AG09309 (cell line): ENCODE measurements at regions not wholly inside any gene's neighbourhood (a gene's known extent, or its start where the extent isn't known, plus 50 kb on each side); places are given as distances from the start of the nearest gene placed in this dataset.

ENCODE experiments used
- DNase-seq: peaks from one replicate; pipeline ENCODE4 v3.0.0-alpha.2; 2010; ENCODE audit warnings: low read depth
- H3K4me3 ChIP-seq: 2 replicates; pipeline ENCODE4 v1.5.1; 2011; ENCODE audit warnings: mild to moderate bottlenecking, low read depth, low read length, moderate library complexity; ENCODE audit not compliant: control insufficient read depth
- TF ChIP-seq, protein P1 (sequence below): IDR thresholded peaks from 2 replicates; pipeline ENCODE4 v1.5.1; 2011; ENCODE audit warnings: mild to moderate bottlenecking, low read depth, low read length, inconsistent platforms; ENCODE audit not compliant: insufficient read depth, control insufficient read depth; ENCODE audit errors: missing control alignments

DNA sequence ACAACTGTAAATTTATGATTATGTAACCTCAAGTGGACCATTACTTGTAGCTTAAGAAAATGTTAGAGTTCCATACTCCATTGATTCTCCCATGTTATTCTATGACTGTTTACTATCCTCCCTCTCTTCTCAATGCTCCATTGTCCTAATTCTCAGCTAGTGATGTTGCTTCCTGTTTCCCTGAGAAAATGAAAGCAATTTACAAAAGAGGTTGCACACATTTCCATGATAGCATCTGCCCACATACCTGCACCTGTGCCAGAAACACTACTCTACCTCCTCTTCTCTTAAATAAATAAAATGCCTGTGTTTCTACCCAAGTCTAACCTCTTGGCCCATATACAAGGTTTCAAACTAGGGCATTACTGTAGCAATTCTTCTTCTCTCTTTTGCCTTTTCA is 1620.9 kb downstream of the FAM181B start:
- DNase-seq: no peak

DNA sequence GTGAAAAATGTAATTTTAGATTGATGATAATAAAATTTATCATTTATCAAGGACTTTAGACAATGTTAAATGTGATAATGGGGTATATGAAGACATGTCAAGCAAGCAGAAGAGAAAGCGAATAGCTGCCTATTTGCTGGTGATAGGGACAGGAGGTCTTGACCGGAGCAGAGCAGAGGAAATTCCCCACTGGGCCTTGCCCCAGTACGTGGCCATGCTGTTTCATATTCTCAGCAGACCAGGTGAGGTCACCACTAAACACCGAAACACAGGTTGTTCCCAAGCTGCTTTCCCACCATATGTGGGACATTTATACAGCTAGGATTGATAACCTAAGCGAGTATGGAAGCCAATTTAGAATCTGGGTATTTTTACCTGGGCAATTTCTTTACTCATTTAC is 1629.6 kb downstream of the FAM181B start:
- no peak overlapping the region for H3K4me3 ChIP-seq
- DNase-seq: no peak
- TF ChIP-seq, protein P1, sequence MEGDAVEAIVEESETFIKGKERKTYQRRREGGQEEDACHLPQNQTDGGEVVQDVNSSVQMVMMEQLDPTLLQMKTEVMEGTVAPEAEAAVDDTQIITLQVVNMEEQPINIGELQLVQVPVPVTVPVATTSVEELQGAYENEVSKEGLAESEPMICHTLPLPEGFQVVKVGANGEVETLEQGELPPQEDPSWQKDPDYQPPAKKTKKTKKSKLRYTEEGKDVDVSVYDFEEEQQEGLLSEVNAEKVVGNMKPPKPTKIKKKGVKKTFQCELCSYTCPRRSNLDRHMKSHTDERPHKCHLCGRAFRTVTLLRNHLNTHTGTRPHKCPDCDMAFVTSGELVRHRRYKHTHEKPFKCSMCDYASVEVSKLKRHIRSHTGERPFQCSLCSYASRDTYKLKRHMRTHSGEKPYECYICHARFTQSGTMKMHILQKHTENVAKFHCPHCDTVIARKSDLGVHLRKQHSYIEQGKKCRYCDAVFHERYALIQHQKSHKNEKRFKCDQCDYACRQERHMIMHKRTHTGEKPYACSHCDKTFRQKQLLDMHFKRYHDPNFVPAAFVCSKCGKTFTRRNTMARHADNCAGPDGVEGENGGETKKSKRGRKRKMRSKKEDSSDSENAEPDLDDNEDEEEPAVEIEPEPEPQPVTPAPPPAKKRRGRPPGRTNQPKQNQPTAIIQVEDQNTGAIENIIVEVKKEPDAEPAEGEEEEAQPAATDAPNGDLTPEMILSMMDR: no peak

More for the DNA sequence above, 1620.9 kb downstream of the FAM181B start:
- H3K4me3 ChIP-seq: no peak overlapping the region
- TF ChIP-seq, protein P1: no peak

DNA sequence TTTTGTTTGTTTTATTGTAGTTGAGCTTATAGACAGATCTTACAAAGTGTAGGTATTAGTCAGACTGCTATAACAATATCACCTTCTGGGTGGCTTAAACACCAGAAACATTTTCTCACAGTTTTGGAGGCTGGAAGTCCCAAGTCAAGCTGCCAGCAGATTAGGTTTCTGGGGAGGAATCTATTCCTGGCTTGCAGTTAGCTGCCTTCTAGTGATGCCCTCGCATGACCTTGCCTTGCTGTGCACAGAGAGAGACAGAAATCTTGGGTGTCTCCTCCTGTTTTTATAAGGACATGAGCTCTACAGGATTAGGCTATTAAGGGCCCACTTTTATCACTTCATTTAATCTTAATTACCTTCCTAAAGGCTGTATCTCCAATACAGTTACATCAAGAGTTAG is 1635.2 kb downstream of the FAM181B start:
- TF ChIP-seq, protein P1: no peak
- no peak overlapping the region for H3K4me3 ChIP-seq
- no peak for DNase-seq

DNA sequence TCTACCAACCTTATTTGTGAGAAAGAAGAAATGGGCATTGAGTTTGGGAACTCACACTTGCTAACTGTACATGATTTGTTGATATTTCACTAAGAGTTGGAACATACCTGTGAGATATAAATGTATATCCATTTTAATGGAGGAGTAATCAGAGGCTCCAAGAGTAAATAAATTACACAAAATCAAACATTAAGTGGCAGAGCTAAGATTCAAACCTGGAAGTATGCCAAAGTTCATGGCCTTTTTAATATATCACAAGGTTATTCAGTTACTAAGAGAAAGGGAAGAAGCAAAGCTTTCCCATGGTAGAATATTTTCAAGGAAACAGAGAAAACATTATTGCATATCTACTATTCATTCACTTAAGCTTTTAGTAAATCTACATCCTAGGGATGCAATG is 1641.1 kb downstream of the FAM181B start:
- TF ChIP-seq, protein P1: no peak
- DNase-seq: no peak
- H3K4me3 ChIP-seq: no peak overlapping the region

DNA sequence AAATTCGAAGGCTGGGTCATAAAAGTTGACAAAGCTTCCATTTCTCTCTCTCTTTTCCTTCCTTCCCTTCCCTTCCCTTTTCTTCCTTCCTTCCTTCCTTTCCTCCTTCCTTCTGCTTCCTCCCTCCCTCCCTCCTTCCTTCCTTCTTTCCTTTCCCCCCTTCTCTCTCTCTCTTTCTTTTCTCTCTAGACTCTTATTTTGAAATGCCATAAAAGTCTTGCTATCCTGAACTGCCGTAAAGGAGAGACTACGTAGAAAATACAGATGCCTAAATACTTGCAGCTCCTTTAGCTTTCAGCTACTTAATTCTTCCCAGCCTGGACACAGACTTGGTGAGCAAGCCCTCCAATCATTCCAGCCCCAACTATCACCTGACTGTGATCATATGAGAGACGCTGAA is 1644.4 kb downstream of the FAM181B start:
- no peak overlapping the region for H3K4me3 ChIP-seq
- TF ChIP-seq, protein P1: no peak
- DNase-seq: no peak

DNA sequence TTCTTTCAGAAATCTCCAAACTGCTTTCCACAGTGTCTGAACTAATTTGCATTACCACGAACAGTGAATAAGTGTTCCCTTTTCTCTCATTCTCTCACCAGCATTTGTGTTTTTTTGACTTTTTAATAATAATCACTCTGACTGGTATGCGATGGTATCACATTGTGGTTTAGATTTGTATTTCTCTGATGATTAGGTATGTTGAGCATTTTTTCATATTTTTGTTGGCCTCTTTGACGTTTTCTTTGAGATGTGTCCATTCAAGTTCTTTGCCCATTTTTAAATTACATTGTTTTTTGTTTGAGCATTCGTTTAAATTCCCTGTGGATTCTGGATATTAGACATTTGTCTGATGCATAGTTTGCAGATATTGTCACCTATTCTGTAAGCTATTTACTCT is 1639.6 kb upstream of the TENM4 start:
- no peak for DNase-seq
- H3K4me3 ChIP-seq: no peak overlapping the region

More for the DNA sequence above, 1639.6 kb upstream of the TENM4 start:
- TF ChIP-seq, protein P1: no peak
